CD8-positive, alpha-beta memory T cell (primary cell): ENCODE measurements at regions not wholly inside any gene's neighbourhood (a gene's known extent, or its start where the extent isn't known, plus 50 kb on each side); places are given as distances from the start of the nearest gene placed in this dataset.
A peak's percentile ranks its signal among the peaks of the same experiment; 100 is the strongest.

Source experiments
- CTCF ChIA-PET: fragments of 350-600 bp; sonication (Branson Sonifier 250); formaldehyde crosslinking; loops from one replicate; lab custom pipeline; 2021; ENCODE audit warnings: antibody characterized with exemption; lab: Charles Lee
- POLR2A ChIA-PET: fragments of 350-600 bp; sonication (Branson Sonifier 250); formaldehyde crosslinking; loops from one replicate; lab custom pipeline; 2021; ENCODE audit warnings: antibody characterized with exemption; lab: Charles Lee
- DNase-seq, 5 donors: peaks; one replicate each; pipeline versions ENCODE4 v3.0.0 to v3.0.0-alpha.2; 2020 to 2022; ENCODE audit warnings: mixed read lengths in 1 of 5
- H3K27ac ChIP-seq: one replicate; pipeline ENCODE4 v1.7.0; 2013; ENCODE audit warnings: low read depth, mild to moderate bottlenecking, low read length, moderate library complexity
- H3K27me3 ChIP-seq: 2 replicates; pipeline ENCODE4 v1.7.0; 2013; ENCODE audit warnings: low read length, mild to moderate bottlenecking; ENCODE audit not compliant: insufficient read depth, poor library complexity, severe bottlenecking
- H3K36me3 ChIP-seq: 2 replicates; pipeline ENCODE4 v1.7.0; 2013; ENCODE audit warnings: mild to moderate bottlenecking, low read length, moderate library complexity; ENCODE audit not compliant: insufficient read depth
- H3K4me1 ChIP-seq: 2 replicates; pipeline ENCODE4 v1.7.0; 2013; ENCODE audit warnings: mild to moderate bottlenecking, low read length, moderate library complexity; ENCODE audit not compliant: insufficient read depth
- H3K4me3 ChIP-seq: 2 replicates; pipeline ENCODE4 v1.7.0; 2013; ENCODE audit warnings: mild to moderate bottlenecking, low read length
- H3K9me3 ChIP-seq: 2 replicates; pipeline ENCODE4 v1.7.0; 2013; ENCODE audit warnings: mild to moderate bottlenecking, low read length
- H3K27ac Mint-ChIP-seq, 8 donors: one replicate each; pipeline ENCODE4 v1.8.0; 2020 to 2021; ENCODE audit warnings: mixed read lengths in 8 of 8, mild to moderate bottlenecking in 6 of 8, inconsistent platforms in 3 of 8, moderate library complexity in 3 of 8
- H3K27me3 Mint-ChIP-seq, 2 donors: one replicate each; pipeline ENCODE4 v1.8.0; 2020 to 2021; ENCODE audit warnings: mixed read lengths in 2 of 2, mild to moderate bottlenecking in 1 of 2, moderate library complexity in 1 of 2
- H3K36me3 Mint-ChIP-seq, 3 donors: one replicate each; pipeline ENCODE4 v1.8.0; 2020 to 2021; ENCODE audit warnings: mixed read lengths in 3 of 3, inconsistent platforms in 1 of 3, mild to moderate bottlenecking in 1 of 3
- H3K4me1 Mint-ChIP-seq, 3 donors: one replicate each; pipeline ENCODE4 v1.8.0; 2020 to 2021; ENCODE audit warnings: mixed read lengths in 3 of 3, inconsistent platforms in 1 of 3, mild to moderate bottlenecking in 1 of 3
- H3K4me3 Mint-ChIP-seq, 7 donors: one replicate each; pipeline ENCODE4 v1.8.0; 2020 to 2021; ENCODE audit warnings: mixed read lengths in 7 of 7, mild to moderate bottlenecking in 6 of 7, moderate library complexity in 4 of 7, inconsistent platforms in 2 of 7
- H3K9me3 Mint-ChIP-seq, 5 donors: one replicate each; pipeline ENCODE4 v1.8.0; 2020 to 2022; ENCODE audit warnings: mixed read lengths in 5 of 5, mild to moderate bottlenecking in 3 of 5, moderate library complexity in 2 of 5, inconsistent platforms in 1 of 5

- no peak overlapping the region for H3K27ac Mint-ChIP-seq
- H3K27me3 ChIP-seq = no peaks in the 10 kb centered on the region
- H3K4me3 Mint-ChIP-seq = no peak overlapping the region
- H3K9me3 Mint-ChIP-seq = no peaks in the 10 kb centered on the region
- H3K27ac ChIP-seq = no peak overlapping the region
- DNase-seq = no peak
- no peaks in the 10 kb centered on the region for H3K4me1 ChIP-seq
- no peaks in the 10 kb centered on the region for H3K9me3 ChIP-seq
- POLR2A ChIA-PET = no interaction called here
- no peak overlapping the region for H3K4me3 ChIP-seq
- no peaks in the 10 kb centered on the region for H3K4me1 Mint-ChIP-seq
- CTCF ChIA-PET = no interaction called here
- H3K27me3 Mint-ChIP-seq = peaks cover 0 to 5% of the 10 kb centered on the region in 2 donors
- H3K36me3 ChIP-seq = no peaks in the 10 kb centered on the region
- H3K36me3 Mint-ChIP-seq = peaks cover 0 to 4% (median 0%) of the 10 kb centered on the region in 3 donors
Measured at GRCh38 chr2:12577567-12578253, 139.0 kb upstream of the TRIB2 start.

GRCh38 chr2:12579018-12579417 lies 137.7 kb upstream of the TRIB2 start:
- POLR2A ChIA-PET = no interaction called here
- Mint-ChIP-seq H3K9me3 (no peaks in the 10 kb centered on the region), H3K27me3 (peaks cover 0 to 8% of the 10 kb centered on the region in 2 donors), H3K4me1 (no peaks in the 10 kb centered on the region), H3K4me3 (no peak overlapping the region), H3K27ac (peak overlapping the region in 1 of 8 donors; percentile 57), H3K36me3 (peaks cover 0 to 4% (median 0%) of the 10 kb centered on the region in 3 donors)
- Histone ChIP-seq H3K36me3 (no peaks in the 10 kb centered on the region), H3K27me3 (no peaks in the 10 kb centered on the region), H3K4me3 (no peak overlapping the region), H3K27ac (no peak overlapping the region), H3K9me3 (no peaks in the 10 kb centered on the region), H3K4me1 (no peaks in the 10 kb centered on the region)
- CTCF ChIA-PET = no interaction called here
- no peak for DNase-seq

GRCh38 chr2:12584338-12584737 lies 132.4 kb upstream of the TRIB2 start:
- H3K9me3 Mint-ChIP-seq = no peaks in the 10 kb centered on the region
- Histone ChIP-seq H3K36me3 (no peaks in the 10 kb centered on the region), H3K9me3 (no peaks in the 10 kb centered on the region), H3K27ac (no peak overlapping the region), H3K27me3 (no peaks in the 10 kb centered on the region), H3K4me3 (no peak overlapping the region), H3K4me1 (peaks cover 24% of the 10 kb centered on the region)
- ChIA-PET CTCF (no interaction called here), POLR2A (no interaction called here)
- H3K4me3 Mint-ChIP-seq = no peak overlapping the region
- peaks cover 0 to 4% (median 1%) of the 10 kb centered on the region in 3 donors for H3K36me3 Mint-ChIP-seq
- no peak for DNase-seq
- peaks cover 20 to 36% (median 24%) of the 10 kb centered on the region in 3 donors for H3K4me1 Mint-ChIP-seq
- no peak overlapping the region for H3K27ac Mint-ChIP-seq
- peaks cover 0 to 3% of the 10 kb centered on the region in 2 donors for H3K27me3 Mint-ChIP-seq

- POLR2A ChIA-PET = no interaction called here
- no peak overlapping the region for H3K4me3 Mint-ChIP-seq
Measured at GRCh38 chr2:12585784-12586183, 131.0 kb upstream of the TRIB2 start.

GRCh38 chr2:12587228-12587627 lies 129.5 kb upstream of the TRIB2 start:
- ChIA-PET CTCF (no interaction called here), POLR2A (no interaction called here)
- no peak for DNase-seq
- peak overlapping the region in 1 of 8 donors; percentile 24 for H3K27ac Mint-ChIP-seq
- Histone ChIP-seq H3K4me1 (peaks cover 31% of the 10 kb centered on the region), H3K4me3 (no peak overlapping the region), H3K27me3 (no peaks in the 10 kb centered on the region), H3K9me3 (no peaks in the 10 kb centered on the region), H3K27ac (no peak overlapping the region), H3K36me3 (no peaks in the 10 kb centered on the region)
- H3K9me3 Mint-ChIP-seq = no peaks in the 10 kb centered on the region
- peaks cover 22 to 40% (median 36%) of the 10 kb centered on the region in 3 donors for H3K4me1 Mint-ChIP-seq
- H3K27me3 Mint-ChIP-seq = peaks cover 0 to 3% of the 10 kb centered on the region in 2 donors
- peaks cover 0 to 1% (median 0%) of the 10 kb centered on the region in 3 donors for H3K36me3 Mint-ChIP-seq
- H3K4me3 Mint-ChIP-seq = no peak overlapping the region

More at GRCh38 chr2:12585784-12586183, 131.0 kb upstream of the TRIB2 start:
- Histone ChIP-seq H3K27ac (no peak overlapping the region), H3K4me3 (no peak overlapping the region), H3K36me3 (no peaks in the 10 kb centered on the region), H3K27me3 (no peaks in the 10 kb centered on the region), H3K4me1 (peaks cover 31% of the 10 kb centered on the region), H3K9me3 (no peaks in the 10 kb centered on the region)
- peaks cover 0 to 3% of the 10 kb centered on the region in 2 donors for H3K27me3 Mint-ChIP-seq
- CTCF ChIA-PET = no interaction called here
- H3K27ac Mint-ChIP-seq = no peak overlapping the region
- peaks cover 22 to 40% (median 36%) of the 10 kb centered on the region in 3 donors for H3K4me1 Mint-ChIP-seq
- peaks cover 0 to 1% (median 0%) of the 10 kb centered on the region in 3 donors for H3K36me3 Mint-ChIP-seq
- H3K9me3 Mint-ChIP-seq = no peaks in the 10 kb centered on the region
- DNase-seq = no peak

GRCh38 chr2:12587729-12588522 lies 128.8 kb upstream of the TRIB2 start:
- no peaks in the 10 kb centered on the region for H3K27me3 ChIP-seq
- Mint-ChIP-seq H3K4me3 (peak overlapping the region in 4 of 7 donors; percentile 1 to 60 (median 30)), H3K4me1 (peaks cover 22 to 40% (median 36%) of the 10 kb centered on the region in 3 donors), H3K9me3 (no peaks in the 10 kb centered on the region), H3K27ac (peak overlapping the region in 5 of 8 donors; percentile 1 to 76 (median 23)), H3K36me3 (peaks cover 0 to 1% (median 0%) of the 10 kb centered on the region in 3 donors), H3K27me3 (peaks cover 0 to 3% of the 10 kb centered on the region in 2 donors)
- H3K36me3 ChIP-seq = no peaks in the 10 kb centered on the region
- peaks cover 31% of the 10 kb centered on the region for H3K4me1 ChIP-seq
- no peak for DNase-seq
- peak overlapping the region; percentile 5 for H3K4me3 ChIP-seq
- CTCF ChIA-PET = no interaction called here
- POLR2A ChIA-PET = no interaction called here
- H3K27ac ChIP-seq = no peak overlapping the region
- H3K9me3 ChIP-seq = no peaks in the 10 kb centered on the region

- no peak overlapping the region for H3K4me3 Mint-ChIP-seq
- CTCF ChIA-PET = no interaction called here
- DNase-seq = no peak
- H3K36me3 Mint-ChIP-seq = peaks cover 0 to 1% (median 0%) of the 10 kb centered on the region in 3 donors
- H3K36me3 ChIP-seq = no peaks in the 10 kb centered on the region
- H3K9me3 Mint-ChIP-seq = no peaks in the 10 kb centered on the region
- H3K9me3 ChIP-seq = no peaks in the 10 kb centered on the region
- H3K27ac ChIP-seq = no peak overlapping the region
- H3K4me1 ChIP-seq = peaks cover 31% of the 10 kb centered on the region
- no peak overlapping the region for H3K4me3 ChIP-seq
- no peaks in the 10 kb centered on the region for H3K27me3 ChIP-seq
- peaks cover 22 to 40% (median 36%) of the 10 kb centered on the region in 3 donors for H3K4me1 Mint-ChIP-seq
- peak overlapping the region in 1 of 8 donors; percentile 47 for H3K27ac Mint-ChIP-seq
- H3K27me3 Mint-ChIP-seq = no peaks in the 10 kb centered on the region
- POLR2A ChIA-PET = no interaction called here
Measured at GRCh38 chr2:12588986-12589385, 127.8 kb upstream of the TRIB2 start.

GRCh38 chr2:12589802-12590320 lies 126.9 kb upstream of the TRIB2 start:
- peaks cover 22 to 39% (median 36%) of the 10 kb centered on the region in 3 donors for H3K4me1 Mint-ChIP-seq
- DNase-seq = no peak
- CTCF ChIA-PET = no interaction called here
- no peak overlapping the region for H3K27ac ChIP-seq
- H3K4me3 ChIP-seq = no peak overlapping the region
- no peaks in the 10 kb centered on the region for H3K9me3 Mint-ChIP-seq
- peaks cover 0 to 1% (median 0%) of the 10 kb centered on the region in 3 donors for H3K36me3 Mint-ChIP-seq
- H3K27me3 ChIP-seq = no peaks in the 10 kb centered on the region
- H3K36me3 ChIP-seq = no peaks in the 10 kb centered on the region
- H3K4me3 Mint-ChIP-seq = no peak overlapping the region
- no peaks in the 10 kb centered on the region for H3K27me3 Mint-ChIP-seq
- H3K9me3 ChIP-seq = no peaks in the 10 kb centered on the region
- peaks cover 31% of the 10 kb centered on the region for H3K4me1 ChIP-seq
- no peak overlapping the region for H3K27ac Mint-ChIP-seq
- POLR2A ChIA-PET = no interaction called here
